ENCODE measurements at regions not wholly inside any gene's neighbourhood (a gene's known extent, or its start where the extent isn't known, plus 50 kb on each side); places are given as distances from the start of the nearest gene placed in this dataset.

- DNase-seq (ENCODE audit: low read depth): no peak
Measured at GRCh38 chr18:38421872-38422615, 856.4 kb upstream of the CELF4 start.

GRCh38 chr18:38421021-38421420, 855.4 kb upstream of the CELF4 start:
- H3K4me1 Mint-ChIP-seq (ENCODE audit: low read depth, unreplicated experiment): no peaks in the 10 kb centered on the region
- no peaks in the 10 kb centered on the region for H3K9me3 Mint-ChIP-seq (ENCODE audit: unreplicated experiment)
- no peak overlapping the region for H3K27ac Mint-ChIP-seq (ENCODE audit: unreplicated experiment)
- no peak overlapping the region for H3K9ac ChIP-seq (ENCODE audit: low read length)
- H3K27me3 Mint-ChIP-seq (ENCODE audit: low read depth, unreplicated experiment): peaks cover 6% of the 10 kb centered on the region
- no peak overlapping the region for H3K4me2 ChIP-seq (ENCODE audit: low read length)
- H3K4me3 ChIP-seq (ENCODE audit: insufficient read depth, low read depth, low read length): no peak overlapping the region
- TF ChIP-seq EZH2 (IDR thresholded peaks at IDR 0.05; ENCODE audit: insufficient read depth, low read length) (no peak), CTCF (IDR thresholded peaks at IDR 0.05; ENCODE audit: insufficient read depth, low read depth, low read length) (no peak)
- no peak overlapping the region for H2AFZ ChIP-seq (ENCODE audit: low read depth, low read length)
- H3K36me3 Mint-ChIP-seq (ENCODE audit: low read depth, unreplicated experiment): no peaks in the 10 kb centered on the region
- H3K36me3 ChIP-seq (ENCODE audit: insufficient read depth, low read length): no peaks in the 10 kb centered on the region
- FAIRE-seq (no peak), DNase-seq (ENCODE audit: low read depth) (no peak)
- no peaks in the 10 kb centered on the region for H3K9me3 ChIP-seq (ENCODE audit: insufficient read depth, low read depth, low read length)
- H3K4me3 Mint-ChIP-seq (ENCODE audit: unreplicated experiment): no peak overlapping the region
- no peaks in the 10 kb centered on the region for H3K79me2 ChIP-seq (ENCODE audit: insufficient read depth, low read length)
- H3K4me1 ChIP-seq (ENCODE audit: insufficient read depth, low read length): no peaks in the 10 kb centered on the region
- no peaks in the 10 kb centered on the region for H4K20me1 ChIP-seq (ENCODE audit: insufficient read depth, low read length)
- H3K27me3 ChIP-seq (ENCODE audit: insufficient read depth, low read length): no peaks in the 10 kb centered on the region
- no peak overlapping the region for H3K27ac ChIP-seq (ENCODE audit: low read depth, low read length)

More at GRCh38 chr18:38421872-38422615, 856.4 kb upstream of the CELF4 start:
- Histone ChIP-seq H3K79me2 (ENCODE audit: insufficient read depth, low read length) (no peaks in the 10 kb centered on the region), H3K4me1 (ENCODE audit: insufficient read depth, low read length) (no peaks in the 10 kb centered on the region), H3K27me3 (ENCODE audit: insufficient read depth, low read length) (no peaks in the 10 kb centered on the region), H3K4me3 (ENCODE audit: insufficient read depth, low read depth, low read length) (no peak overlapping the region), H3K9ac (ENCODE audit: low read length) (no peak overlapping the region), H3K27ac (ENCODE audit: low read depth, low read length) (no peak overlapping the region), H4K20me1 (ENCODE audit: insufficient read depth, low read length) (no peaks in the 10 kb centered on the region), H3K9me3 (ENCODE audit: insufficient read depth, low read depth, low read length) (no peaks in the 10 kb centered on the region), H3K4me2 (ENCODE audit: low read length) (no peak overlapping the region), H3K36me3 (ENCODE audit: insufficient read depth, low read length) (no peaks in the 10 kb centered on the region), H2AFZ (ENCODE audit: low read depth, low read length) (no peak overlapping the region)
- Mint-ChIP-seq H3K4me1 (ENCODE audit: low read depth, unreplicated experiment) (no peaks in the 10 kb centered on the region), H3K9me3 (ENCODE audit: unreplicated experiment) (no peaks in the 10 kb centered on the region), H3K27me3 (ENCODE audit: low read depth, unreplicated experiment) (peaks cover 6% of the 10 kb centered on the region), H3K36me3 (ENCODE audit: low read depth, unreplicated experiment) (no peaks in the 10 kb centered on the region), H3K4me3 (ENCODE audit: unreplicated experiment) (no peak overlapping the region), H3K27ac (ENCODE audit: unreplicated experiment) (no peak overlapping the region)
- no peak for FAIRE-seq
- no peak for TF ChIP-seq EZH2 (IDR thresholded peaks at IDR 0.05; ENCODE audit: insufficient read depth, low read length)
- no peak for TF ChIP-seq CTCF (IDR thresholded peaks at IDR 0.05; ENCODE audit: insufficient read depth, low read depth, low read length)

- Mint-ChIP-seq H3K27me3 (ENCODE audit: low read depth, unreplicated experiment) (peaks cover 6% of the 10 kb centered on the region), H3K4me3 (ENCODE audit: unreplicated experiment) (no peak overlapping the region), H3K27ac (ENCODE audit: unreplicated experiment) (no peak overlapping the region), H3K9me3 (ENCODE audit: unreplicated experiment) (no peaks in the 10 kb centered on the region), H3K4me1 (ENCODE audit: low read depth, unreplicated experiment) (no peaks in the 10 kb centered on the region), H3K36me3 (ENCODE audit: low read depth, unreplicated experiment) (no peaks in the 10 kb centered on the region)
- H3K27ac ChIP-seq (ENCODE audit: low read depth, low read length): no peak overlapping the region
- DNase-seq (ENCODE audit: low read depth) (no peak), FAIRE-seq (no peak)
- TF ChIP-seq CTCF (IDR thresholded peaks at IDR 0.05; ENCODE audit: insufficient read depth, low read depth, low read length): no peak
- TF ChIP-seq EZH2 (IDR thresholded peaks at IDR 0.05; ENCODE audit: insufficient read depth, low read length): no peak
- no peaks in the 10 kb centered on the region for H3K9me3 ChIP-seq (ENCODE audit: insufficient read depth, low read depth, low read length)
- no peak overlapping the region for H3K4me2 ChIP-seq (ENCODE audit: low read length)
- no peak overlapping the region for H3K4me3 ChIP-seq (ENCODE audit: insufficient read depth, low read depth, low read length)
- H3K9ac ChIP-seq (ENCODE audit: low read length): no peak overlapping the region
- no peak overlapping the region for H2AFZ ChIP-seq (ENCODE audit: low read depth, low read length)
- no peaks in the 10 kb centered on the region for H3K36me3 ChIP-seq (ENCODE audit: insufficient read depth, low read length)
- H3K27me3 ChIP-seq (ENCODE audit: insufficient read depth, low read length): no peaks in the 10 kb centered on the region
- no peaks in the 10 kb centered on the region for H3K4me1 ChIP-seq (ENCODE audit: insufficient read depth, low read length)
- H4K20me1 ChIP-seq (ENCODE audit: insufficient read depth, low read length): no peaks in the 10 kb centered on the region
- H3K79me2 ChIP-seq (ENCODE audit: insufficient read depth, low read length): no peaks in the 10 kb centered on the region
Measured at GRCh38 chr18:38420611-38421010, 855.0 kb upstream of the CELF4 start.
